GM12873 (cell line): ENCODE measurements at regions not wholly inside any gene's neighbourhood (a gene's known extent, or its start where the extent isn't known, plus 50 kb on each side); places are given as distances from the start of the nearest gene placed in this dataset.

Source experiments
- TF ChIP-seq, protein P1 (sequence below): IDR thresholded peaks from 2 replicates; pipeline ENCODE4 v1.5.1; 2012; ENCODE audit warnings: low read depth, mild to moderate bottlenecking, moderate library complexity, low read length, control low read depth; ENCODE audit not compliant: insufficient read depth; ENCODE audit errors: missing control alignments

DNA sequence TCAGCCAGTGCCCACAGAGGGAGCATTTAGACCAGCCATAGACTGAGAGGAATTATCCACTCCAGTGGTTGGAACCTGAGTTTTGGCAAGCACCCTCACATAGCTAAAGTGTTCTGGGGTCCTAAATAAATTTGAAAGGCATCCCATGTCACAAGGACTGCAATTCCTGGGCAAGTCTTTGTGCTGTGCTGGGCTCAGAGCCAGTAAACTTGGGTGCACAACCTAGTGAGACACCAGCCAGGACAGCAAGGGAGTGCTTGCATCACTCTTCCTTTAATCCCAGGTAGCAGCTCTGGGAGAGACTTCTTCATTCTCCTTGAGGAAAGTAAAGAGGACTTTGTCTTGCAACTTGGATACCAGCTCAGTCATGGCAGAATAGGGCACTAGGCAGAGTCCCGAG lies 142.0 kb upstream of the FSCB start:
- TF ChIP-seq, protein P1, sequence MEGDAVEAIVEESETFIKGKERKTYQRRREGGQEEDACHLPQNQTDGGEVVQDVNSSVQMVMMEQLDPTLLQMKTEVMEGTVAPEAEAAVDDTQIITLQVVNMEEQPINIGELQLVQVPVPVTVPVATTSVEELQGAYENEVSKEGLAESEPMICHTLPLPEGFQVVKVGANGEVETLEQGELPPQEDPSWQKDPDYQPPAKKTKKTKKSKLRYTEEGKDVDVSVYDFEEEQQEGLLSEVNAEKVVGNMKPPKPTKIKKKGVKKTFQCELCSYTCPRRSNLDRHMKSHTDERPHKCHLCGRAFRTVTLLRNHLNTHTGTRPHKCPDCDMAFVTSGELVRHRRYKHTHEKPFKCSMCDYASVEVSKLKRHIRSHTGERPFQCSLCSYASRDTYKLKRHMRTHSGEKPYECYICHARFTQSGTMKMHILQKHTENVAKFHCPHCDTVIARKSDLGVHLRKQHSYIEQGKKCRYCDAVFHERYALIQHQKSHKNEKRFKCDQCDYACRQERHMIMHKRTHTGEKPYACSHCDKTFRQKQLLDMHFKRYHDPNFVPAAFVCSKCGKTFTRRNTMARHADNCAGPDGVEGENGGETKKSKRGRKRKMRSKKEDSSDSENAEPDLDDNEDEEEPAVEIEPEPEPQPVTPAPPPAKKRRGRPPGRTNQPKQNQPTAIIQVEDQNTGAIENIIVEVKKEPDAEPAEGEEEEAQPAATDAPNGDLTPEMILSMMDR = no peak

DNA sequence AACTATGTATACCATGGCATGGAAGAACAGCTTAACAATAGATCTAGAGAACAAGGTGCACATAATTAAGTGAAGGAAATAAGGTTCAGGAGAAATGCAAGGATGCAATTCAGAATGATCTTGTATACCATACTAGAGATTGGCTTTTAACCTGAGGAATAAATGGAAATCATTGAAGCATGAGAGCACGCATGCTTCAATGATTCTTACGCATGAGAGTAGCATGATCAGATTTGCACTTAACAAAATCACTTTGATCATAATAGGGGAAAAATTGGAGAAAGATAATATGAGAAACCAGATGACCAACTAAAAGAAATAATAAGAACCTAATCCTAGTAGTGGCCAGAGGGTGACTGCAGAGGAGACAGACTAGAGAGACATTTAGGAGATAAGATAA lies 133.3 kb upstream of the FSCB start:
- TF ChIP-seq, protein P1 = no peak

DNA sequence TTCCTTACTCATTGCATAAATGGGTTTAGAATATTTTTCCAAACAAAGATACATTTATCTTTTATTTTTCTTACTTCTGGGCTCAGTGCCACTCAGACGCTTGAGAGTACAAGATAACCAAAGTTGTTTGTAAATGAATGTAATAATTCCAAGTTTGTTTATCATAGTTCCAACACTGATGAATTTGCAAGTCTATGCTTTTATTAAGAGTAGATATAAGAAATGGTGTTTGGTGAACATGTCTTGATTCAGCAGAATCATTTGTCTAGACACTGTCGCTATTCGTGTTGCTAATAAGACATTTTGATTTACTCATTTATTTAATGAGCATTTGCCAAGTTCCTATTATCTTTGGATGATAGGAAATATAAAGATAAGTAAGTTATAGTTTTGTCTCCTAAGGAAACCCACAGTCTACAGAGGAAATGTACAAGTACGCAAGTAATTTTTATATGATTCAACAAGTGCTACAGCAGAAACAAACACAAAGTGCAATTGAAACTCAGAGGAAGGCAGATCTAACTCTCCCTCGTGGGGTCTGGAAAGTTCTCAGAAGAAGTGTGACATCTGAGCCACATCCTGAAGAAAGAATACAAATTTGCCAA lies 132.8 kb upstream of the FSCB start:
- TF ChIP-seq, protein P1 = no peak

DNA sequence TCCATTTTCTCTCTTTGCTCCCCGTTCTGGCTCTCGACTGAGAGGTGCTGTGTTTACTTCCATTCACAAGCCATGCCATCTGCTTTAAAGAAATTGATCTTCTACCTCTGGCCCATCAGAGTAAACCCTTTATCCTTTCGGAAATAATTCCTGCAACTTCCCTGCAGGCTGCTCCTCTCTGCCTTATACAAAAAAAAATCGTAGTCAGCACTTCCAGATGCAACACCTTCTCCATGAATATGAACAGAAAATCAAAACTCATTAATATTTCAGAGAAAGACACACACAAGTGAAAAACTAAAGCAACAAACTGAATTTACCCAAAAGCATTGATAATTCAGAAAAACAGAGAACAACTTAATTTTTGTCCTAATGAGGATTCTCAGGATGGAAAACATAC lies 127.6 kb upstream of the FSCB start:
- TF ChIP-seq, protein P1 = no peak

DNA sequence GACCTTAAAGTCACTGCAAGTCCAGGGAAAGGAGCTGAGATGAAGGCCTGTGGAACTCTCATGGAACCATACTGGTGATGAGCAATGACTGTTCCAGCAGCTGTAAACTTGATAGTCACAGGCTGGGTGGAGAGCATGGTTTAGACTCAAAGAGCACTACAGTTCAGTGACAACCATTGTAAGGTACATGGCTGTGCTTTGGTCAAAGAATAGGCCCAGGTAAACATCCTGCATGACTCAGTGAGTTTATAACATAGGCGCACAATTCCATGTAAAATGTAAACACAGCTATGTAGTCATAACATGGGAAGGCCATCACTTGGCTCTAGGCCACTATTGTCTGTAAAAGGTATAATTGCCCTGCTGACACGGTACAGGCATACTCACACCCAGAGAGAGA lies 119.3 kb upstream of the FSCB start:
- TF ChIP-seq, protein P1 = no peak

DNA sequence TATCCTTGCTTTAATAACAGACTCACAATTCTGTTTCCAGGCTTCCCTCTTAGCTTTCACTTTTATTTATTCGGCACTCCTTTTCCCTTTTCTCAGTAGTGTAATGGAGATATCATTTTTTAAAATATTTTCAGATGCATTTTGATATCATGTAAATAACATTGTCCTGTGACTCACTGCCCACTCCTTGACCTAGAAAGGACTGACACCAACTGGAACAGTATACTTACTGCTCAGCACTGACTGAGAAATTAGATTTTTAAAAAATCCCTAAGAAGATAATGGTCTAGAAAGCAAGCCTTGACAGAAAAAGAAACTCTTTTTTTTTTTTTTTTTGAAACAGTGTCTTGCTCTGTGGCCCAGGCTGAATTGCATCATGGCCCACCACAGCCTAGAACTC lies 118.0 kb upstream of the FSCB start:
- TF ChIP-seq, protein P1 = no peak

DNA sequence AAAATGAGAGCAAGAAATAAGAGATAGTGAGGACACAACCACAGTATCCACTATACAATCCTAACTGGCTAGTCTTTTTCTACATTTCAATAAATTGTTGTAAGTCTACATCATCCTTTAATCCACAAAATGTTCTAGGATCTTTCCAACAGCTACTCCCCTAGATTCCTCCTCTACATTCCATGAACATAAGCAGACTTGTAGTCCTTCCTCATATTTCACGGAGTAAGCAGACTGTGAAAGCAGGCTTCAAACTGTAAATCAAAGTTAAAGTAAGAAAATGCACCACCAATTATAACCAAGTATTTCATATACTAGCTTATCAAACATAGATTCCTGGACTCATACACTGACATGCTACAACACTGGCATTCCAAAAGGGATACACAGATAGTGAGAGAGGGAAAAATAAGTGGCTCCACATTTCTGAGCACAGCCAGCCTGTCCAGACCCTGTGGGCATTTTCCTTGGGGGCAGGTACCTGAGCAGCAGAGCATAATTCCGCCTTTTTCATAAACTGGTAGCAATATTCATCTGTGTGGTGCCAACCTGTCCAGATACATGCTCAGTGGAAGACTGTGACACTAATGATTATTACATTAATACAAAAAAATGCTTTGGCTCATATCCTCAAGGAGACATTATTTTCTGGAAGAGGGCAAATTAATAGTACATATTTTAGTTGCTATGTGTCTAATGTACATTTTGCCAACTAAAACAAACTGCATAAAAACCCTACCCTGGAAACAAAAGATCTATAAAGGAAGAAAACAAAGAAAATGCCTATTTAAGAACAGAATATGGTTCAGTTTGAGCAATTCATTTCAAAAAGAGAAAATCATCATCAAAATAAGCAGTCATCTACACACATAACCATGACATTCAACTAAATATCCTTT lies 113.3 kb upstream of the FSCB start:
- TF ChIP-seq, protein P1 = no peak
